ENCODE measurements at regions not wholly inside any gene's neighbourhood (a gene's known extent, or its start where the extent isn't known, plus 50 kb on each side); places are given as distances from the start of the nearest gene placed in this dataset.
"Not testable (repeated sequence)": the region's sequence is repeated elsewhere in the genome, so short reads cannot be mapped to it uniquely, and the experiment has no call there.

DNA sequence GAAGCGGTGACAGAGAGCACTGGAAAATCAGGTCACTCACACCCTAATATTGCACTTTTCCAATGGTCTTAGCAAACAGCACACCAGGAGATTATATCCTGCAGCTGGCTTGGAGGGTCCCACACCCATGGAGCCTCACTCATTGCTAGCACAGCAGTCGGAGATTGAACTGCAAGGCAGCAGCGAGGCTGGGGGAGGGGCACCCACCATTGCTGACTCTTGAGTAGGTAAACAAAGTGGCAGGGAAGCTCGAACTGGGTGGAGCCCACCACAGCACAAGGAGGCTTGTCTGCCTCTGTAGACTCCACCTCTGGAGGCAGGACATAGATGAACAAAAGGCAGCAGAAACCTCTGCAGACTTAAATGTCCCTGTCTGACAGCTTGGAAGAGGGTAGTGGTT, 1579.7 kb downstream of the REEP3 start:
- DNase-seq = not testable (repeated sequence)

DNA sequence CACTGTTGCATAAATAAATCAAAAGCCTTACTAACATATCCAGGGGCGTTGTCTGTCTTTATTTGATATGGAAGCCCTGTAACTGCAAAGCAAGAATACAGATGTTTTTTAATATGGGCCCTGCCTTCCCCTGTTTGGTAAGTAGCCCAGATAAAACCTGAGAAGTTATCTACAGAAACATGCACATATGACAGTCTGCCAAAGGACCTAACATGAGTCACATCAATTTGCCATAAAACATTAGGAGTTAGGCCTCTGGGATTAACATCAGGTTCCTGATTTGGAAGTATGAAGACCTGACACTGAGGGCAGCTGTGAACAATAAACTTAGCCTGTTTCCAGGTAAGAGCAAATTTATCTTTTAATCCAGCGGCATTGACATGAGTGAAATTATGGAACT, 1588.8 kb downstream of the REEP3 start:
- no peak for DNase-seq

DNA sequence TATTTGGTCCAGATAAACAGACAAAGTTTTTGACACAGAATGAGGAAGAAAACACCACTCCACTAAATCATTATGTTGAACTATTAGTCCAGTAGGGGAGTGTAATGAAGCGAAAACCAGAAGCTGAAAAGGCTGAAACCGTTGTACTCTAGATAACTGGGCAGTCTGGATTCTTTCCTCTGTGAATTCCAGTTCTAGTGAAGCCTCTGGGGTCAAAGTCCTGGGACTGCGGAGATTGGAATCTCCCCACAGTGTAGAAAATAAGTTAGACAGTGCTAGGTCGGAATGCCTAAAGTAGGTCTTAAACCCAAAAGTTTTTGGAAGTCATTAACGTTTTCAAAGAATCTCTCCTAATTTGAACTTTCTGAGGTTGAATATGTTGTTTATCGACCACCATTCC, 1589.9 kb downstream of the REEP3 start:
- DNase-seq = not testable (repeated sequence)

DNA sequence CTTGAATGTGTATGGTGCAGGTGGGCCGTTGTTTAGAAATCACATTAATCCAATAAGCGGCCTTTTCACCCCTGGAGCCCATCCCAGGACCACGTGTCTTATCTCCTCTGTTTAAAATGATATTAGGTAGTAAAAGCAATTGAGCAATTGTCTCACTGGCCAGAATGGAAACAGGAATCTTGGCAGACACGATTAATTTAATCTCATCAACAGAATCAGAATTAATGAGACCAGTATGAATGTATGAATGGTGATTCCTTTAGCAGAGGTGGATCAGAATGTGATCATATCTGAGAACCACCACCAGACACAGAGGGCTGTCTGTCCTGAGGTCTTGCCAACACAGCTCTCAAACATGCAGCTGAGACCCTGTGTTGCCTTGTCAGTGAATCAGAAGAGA, 1591.4 kb downstream of the REEP3 start:
- no peak for DNase-seq

DNA sequence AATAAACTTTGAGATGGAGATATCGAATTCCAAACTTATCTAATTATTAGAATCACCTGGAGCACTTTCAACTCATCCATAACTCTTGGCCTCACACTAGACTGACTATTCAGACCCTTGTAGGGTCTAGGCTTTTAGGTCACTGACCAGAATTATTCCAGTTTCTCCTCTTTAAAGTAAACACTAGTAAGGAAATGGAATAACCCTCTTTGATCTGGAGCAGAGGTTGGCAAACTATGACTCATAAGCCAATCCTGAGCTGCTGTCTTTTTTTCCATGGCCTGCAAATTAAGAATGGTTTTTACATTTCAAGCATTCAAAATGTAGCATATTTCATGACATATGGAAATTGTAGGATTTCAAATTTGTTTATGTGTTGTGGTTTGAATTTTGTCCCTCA, 1601.9 kb downstream of the REEP3 start:
- no peak for DNase-seq

DNA sequence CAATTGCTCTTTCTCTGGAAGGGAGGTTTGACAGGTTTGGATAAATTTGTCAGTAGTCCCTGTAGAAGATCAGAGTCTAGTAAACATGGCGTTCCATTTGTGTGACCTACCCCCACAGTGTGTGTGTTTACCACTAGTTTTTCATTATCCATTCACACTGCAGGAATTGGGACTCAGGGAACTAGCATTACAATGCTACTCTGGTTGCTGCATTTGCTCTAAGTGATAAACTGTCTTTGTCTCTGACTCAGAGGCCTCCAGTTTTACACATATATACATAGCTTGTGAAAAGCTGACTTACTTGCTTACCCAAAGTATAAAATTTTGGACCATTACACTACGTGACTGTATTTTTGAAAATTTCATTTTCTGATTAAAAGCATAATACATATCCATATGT, 1604.0 kb downstream of the REEP3 start:
- no peak for DNase-seq

DNA sequence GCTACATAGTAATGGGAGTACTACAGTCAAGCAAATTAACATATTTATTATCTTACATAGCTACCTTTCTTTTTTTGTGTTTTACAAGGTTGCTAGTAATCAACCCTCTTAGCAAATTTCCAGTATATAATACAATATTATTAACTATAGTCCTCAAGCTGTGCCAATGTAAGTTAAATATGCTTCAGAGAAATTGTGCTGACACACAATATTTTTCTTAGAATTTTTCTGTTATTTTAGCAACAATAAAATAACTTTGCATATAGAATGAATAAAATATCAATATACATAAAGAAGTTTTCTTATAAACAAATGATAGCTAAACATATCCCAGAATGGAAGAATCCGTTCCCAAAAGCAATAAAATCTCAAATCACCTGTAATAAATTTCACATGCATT, 1605.1 kb downstream of the REEP3 start:
- DNase-seq = no peak

DNA sequence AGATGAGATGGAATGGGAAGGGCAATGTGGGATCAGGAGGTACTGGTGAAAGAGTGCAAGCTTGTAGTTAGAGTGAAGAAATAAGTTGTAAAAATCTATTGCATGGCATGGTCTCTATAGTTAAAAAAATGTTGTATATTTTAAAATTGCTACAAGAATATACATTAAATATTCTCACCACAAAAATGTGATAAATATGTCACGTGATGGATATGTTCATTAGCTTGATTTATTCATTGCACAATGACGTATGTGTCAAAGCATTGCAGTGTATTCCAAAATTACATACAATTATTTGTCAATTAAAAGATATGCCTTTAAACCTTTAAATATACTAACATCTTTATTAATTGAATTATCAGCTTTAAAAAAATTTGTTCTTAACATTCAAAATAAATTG, 1607.1 kb downstream of the REEP3 start:
- DNase-seq = no peak

DNA sequence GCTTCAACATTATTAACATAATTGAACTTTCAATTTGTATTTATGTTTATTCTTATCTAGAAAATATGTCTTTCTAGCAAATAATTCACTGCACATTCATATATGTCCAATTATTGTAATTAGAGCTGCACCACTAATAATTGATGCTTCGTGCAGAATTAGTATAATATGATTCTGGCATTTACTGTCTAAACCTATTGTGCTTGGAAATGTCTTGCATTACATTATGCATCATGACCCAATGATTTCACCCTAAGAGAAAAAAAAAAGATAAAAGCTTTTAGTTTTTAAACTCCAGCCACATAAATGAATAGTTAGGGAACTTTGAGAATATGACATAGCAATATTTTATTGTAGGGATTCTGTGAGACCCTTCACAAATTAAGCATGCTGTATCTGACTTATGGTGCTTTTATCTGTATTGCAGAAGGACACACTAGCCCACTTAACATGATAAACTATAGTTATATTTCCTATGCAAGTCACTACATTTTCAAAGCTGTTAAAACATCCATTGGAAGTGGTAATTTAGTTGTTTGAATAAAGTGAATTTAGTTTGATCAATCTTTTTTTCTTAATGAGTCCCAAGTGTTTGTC, 1609.1 kb downstream of the REEP3 start:
- no peak for DNase-seq

DNA sequence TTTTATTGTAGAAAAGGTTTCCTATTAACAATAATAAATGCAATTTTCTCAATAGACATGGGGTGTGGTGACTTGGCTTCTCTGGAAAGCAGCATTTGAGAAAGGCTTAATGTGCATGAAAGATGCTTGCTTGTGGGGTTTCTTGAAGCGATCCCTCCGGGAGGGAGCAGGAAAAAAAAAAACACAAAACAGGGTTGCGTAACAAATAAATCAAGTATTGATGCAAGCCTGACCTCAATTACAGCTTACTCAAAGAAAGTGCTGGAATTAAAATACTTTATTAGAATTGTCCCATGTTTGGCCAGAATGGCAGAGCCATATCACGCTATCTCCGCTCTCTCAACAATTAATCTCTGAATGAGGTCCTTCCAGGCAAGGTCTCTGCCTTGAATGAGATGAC, 1612.5 kb downstream of the REEP3 start:
- no peak for DNase-seq

DNA sequence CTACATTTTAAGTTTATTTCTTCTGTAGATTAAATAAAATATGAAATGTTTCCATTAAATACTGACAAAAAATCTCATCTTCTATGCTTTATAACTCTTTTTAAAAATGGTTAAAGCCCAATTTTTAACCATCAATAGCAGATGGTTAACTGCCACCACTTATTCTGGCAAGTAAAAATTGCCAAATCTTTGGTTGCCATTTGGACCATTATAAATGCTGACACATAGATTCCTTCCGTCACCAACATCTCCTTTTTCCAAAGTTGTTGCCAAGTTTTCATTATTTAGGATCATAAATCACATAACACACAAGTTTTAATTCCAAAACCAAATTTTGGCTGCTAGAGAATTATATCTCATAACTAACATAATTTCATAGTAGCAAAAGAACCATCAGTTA, 1614.3 kb downstream of the REEP3 start:
- no peak for DNase-seq

DNA sequence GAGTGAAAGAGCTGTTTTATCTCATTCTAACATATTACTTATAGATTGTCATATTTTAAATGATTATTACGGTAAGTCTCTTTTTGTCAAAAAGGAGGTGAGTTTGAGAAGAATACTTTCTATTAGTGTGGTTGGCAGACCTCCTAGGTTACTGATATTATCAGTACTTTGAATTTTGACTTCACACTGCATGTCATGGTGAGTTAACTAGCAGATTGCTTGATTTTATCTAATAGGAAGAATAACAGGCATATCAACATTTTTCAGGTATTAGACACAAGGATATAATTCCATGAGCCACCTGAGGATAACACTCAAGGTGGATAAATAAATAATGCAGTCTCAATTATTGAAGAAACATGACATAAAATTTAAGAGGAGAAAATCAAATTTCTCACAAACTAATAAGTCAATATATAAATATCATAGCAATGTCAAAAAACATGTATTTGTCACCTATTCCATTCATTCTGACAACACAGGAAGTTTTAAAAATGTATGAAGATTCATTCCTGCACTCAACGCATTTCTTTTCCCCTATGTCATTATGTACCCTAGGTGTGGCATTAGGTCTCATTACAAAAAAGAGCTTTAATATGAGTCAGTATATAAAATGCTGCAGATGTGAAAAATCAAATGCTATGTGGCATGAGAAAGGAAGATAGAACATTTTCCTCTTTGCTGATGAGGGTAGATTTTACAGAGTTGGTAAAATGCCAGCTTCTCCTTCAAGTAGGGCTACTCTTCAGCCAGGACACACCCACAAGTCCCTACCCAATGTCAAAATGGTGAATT, 1621.6 kb downstream of the REEP3 start:
- DNase-seq = no peak

DNA sequence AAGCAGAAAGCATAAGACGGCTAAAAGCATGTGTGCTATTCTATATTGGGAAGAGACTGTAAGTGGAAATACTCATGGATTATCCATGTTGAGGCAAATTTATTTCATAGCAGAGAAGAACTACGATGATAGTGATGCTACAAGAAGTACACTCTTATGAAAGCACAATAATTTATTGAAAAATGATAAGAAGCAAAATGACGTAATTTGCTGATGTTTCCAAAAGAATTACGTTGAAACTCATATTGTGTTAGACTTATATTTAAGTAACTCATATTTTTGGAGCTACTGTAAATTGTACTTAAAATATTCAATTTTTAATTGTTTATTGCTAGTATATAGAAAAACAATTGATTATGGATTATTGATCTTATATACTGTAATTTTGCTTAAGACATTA, 1622.5 kb downstream of the REEP3 start:
- no peak for DNase-seq

DNA sequence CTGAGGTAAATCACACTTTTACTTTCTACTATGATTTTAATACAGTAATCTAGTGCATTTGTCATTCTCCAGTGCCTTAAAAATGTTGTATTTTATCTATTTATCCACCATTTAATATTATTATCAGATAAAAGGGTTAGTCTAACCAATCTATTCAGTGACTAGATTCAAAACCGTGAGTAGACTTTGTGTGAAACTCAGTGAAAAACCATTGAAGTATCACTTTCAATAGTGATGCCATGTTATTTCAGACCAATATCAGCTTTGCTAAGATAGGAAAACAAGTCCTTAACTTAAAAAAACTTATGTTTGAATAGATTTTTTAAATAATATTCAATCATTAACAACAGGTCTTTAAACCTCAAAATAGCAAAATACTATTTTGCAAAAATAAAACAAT, 1628.7 kb downstream of the REEP3 start:
- DNase-seq = no peak

DNA sequence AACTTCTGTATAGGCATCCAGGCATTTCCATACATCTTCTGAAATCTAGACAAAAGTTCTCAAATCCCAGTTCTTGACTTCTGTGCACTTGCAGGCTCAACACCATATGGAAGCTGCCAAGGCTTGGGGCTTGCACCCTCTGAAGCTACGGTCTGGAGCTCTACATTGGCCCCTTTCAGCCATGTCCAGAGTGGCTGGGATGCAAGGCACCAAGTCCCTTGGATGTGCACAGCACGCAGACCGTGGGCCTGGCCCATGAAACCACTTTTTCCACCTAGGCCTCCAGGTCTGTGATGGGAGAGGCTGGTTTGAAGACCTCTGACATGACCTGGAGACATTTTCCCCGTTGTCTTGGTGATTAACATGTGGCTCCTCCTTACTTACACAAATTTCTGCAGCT, 1645.1 kb downstream of the REEP3 start:
- DNase-seq = no peak

DNA sequence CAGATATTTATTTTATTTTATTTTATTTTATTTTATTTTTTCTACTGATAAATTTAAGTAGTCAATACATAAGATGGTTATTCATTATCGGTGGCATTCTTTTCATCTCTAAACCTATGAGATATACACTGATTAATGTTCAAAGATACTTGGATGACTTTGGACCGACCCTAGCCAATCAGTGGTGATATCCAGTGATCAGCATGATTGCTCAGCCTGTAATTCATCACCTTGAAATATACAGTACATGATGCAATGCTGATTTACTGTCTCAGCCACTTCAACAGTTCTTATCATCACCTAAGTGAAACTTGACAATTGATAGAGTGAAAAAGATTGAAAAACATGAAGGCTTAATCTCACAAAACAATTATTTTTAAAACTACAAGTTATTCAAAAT, 1651.0 kb downstream of the REEP3 start:
- DNase-seq = no peak

DNA sequence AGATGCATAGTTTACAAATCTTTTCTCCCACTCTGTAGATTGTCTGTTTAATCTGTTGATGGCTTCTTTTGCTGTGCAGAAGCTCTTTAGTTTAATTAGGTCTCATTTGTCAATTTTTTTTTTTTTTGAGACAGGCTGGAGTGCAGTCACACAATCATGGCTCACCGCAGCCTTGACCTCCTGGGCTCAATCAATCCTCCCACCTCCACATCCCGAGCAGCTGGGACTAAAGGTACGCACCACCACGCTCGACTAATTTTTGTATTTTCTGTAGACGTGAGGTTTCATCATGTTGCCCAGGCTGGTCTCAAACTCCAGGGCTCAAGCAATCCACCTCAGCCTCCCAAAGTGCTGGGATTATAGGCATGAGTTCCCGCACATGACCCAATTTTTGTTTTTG, 1655.8 kb downstream of the REEP3 start:
- no peak for DNase-seq

DNA sequence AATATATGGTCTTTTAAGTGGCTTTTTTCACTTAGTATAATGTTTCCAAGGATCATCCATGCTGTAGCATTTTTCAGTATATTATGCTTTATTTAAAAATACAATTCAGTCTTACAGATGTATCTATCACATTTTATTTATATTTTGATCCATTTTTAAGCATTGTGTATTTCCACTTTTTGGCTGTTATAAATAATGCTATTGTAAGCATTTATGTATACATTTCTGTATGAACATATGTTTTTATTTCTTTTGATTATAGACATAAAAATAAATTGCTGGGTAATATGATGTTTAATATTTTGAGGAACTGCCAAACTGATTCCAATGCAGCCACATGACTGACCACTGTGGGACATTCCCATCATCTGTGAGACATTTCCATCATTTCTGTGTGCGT, 1662.0 kb downstream of the REEP3 start:
- no peak for DNase-seq

DNA sequence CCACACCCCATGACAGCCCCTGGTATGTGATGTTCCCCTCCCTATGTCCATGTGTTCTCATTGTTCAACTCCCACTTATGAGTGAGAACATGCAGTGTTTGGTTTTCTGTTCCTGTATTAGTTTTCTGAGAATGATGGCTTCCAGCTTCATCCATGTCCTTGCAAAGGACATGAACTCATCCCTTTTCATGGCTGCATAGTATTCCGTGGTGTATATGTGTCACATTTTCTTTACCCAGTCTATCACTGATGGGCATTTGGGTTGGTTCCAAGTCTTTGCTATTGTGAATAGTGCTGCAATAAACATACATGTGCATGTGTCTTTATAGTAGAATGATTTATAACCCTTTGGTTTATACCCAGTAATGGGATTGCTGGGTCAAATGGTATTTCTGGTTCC, 1665.5 kb downstream of the REEP3 start:
- not testable (repeated sequence) for DNase-seq

DNA sequence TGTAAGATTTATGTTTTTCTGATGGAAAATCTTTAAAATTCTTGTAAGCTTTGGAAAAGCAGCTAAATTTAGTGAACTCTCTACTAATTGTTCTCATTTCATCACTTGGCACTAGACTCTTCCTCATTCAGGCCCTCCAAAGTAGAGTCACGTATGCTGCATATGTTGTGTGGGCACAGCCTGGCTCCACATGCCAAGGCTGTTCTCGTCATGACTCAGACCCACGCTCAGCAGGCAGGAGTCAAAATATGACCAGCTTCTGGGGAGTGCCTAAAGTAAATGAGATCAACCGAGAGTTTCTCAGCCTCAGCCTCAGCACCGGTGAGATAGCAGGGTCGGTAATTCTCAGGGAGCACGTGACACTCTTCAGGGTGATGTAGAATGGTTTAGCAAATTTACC, 1672.9 kb downstream of the REEP3 start:
- DNase-seq = no peak

DNA sequence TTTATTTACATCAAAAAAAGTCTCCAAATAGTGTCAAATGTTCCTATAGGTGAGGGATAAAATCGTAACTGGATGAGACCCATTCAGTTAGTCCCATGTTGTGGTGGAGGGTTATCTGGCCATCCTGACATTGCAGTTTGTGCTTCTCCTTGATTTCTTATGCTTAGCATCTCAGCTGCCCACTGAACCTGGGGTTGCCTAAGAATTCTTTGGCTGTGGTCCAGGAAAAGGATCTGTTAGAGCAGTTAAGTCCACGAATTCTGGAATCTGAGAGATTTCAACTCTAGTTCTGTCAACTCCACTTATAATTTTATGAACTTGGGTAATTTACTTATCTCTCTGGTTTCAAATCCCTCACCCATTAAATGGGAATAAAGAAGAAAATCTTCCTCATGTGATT, 1673.4 kb downstream of the REEP3 start:
- no peak for DNase-seq

DNA sequence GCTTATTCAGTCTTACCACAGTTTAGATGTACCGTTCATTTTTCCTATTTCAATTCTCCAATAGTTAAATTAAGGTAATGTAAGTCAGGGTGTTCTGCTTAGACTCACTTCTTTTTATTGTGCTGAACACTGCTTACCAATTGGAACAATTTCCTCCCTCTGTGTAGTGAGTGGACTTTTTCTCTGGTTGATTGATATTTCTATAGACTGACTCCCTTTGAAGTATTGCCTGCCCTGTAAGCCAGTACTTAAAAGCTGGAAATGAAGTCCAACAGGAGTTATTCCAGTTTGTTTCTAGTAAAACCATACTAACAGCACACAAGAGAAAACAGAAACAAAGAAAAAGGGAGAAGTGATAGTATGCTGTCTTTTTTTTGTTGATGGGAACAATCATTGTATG, 1674.9 kb downstream of the REEP3 start:
- no peak for DNase-seq

DNA sequence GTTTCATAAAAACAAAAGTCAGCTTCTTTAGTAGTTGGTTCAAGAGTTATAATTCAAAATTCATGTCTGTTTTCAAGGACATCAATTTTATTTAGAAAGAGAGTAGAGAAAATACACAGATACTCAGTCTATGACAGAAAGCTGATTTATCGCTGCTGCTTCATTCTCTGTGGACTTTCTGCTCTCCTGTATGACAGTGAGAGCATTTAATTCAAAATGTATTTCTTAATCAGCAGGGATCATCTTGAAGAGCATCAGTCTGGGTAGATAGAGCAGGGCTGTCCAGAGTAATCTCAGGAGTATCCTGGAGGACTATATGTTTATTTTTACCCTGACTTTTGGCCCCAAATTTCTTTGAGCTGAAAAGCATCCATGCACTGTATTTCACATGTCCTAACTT, 1676.7 kb downstream of the REEP3 start:
- DNase-seq = no peak

DNA sequence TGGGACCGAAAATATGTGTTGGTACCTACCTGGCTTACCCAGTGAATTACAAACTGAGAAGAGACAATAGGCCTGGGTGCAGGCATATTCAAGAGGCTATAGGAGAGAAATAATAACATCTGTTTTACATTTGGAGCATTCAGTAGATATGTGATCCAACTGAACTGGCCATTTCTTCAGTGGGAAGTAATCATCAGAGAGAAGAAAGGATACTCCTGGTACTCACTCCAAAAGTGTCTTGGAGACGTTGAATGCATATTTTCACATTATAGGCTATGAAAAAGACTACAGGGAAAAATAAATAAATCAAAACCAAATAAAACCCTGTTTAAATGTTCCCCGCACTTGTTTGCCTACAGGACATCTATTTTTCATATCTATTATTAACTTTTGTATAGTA, 1680.3 kb downstream of the REEP3 start:
- DNase-seq = no peak

DNA sequence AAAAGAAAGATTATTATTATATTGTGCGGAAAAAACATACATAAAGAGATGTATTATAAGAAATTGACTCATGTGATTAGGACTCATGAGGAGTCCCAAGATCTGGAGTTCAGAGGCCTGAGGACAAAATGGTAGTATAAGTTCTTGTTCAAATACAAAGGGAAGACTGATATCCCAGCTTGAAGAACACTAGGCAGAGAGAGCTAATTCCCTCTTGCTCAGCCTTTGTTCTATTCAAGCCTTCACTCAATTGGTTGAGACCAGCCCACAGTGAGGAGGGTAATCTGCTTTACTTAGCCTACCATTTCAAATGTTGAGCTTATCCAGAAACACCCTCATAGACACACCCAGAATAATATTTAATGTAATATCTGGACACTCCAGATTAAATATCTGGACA, 1683.8 kb downstream of the REEP3 start:
- DNase-seq = no peak

Measured in CD4-positive, alpha-beta T cell treated with Interleukin-4 for 4 hours (primary cell).